ENCODE measurements at regions not wholly inside any gene's neighbourhood (a gene's known extent, or its start where the extent isn't known, plus 50 kb on each side); places are given as distances from the start of the nearest gene placed in this dataset.
A peak's percentile ranks its signal among the peaks of the same experiment; 100 is the strongest.

DNA sequence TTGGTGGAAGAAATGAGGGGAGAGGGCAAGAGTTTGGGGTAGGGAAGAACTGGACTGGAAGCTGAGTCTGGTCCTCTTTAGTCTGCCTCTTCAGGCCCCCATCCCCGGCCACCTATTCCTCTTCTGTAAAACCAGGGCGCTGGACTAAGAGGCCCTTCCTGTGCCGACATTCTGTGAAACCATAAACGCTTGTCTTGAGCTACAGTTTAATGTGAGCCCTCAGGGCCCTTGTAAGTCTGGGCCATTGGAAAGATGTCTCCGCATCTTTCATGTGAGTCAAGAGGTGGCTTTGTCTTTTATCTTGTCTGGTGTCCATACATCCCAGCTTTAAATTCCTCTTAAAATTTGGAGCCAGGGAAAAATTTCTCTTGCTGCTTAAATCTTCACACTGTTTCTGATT, 90.6 kb downstream of the PLCE1 start:
- no peak overlapping the region for H3K4me3 ChIP-seq (ENCODE audit: control insufficient read depth, low read depth, low read length)
- TF ChIP-seq, protein P1, sequence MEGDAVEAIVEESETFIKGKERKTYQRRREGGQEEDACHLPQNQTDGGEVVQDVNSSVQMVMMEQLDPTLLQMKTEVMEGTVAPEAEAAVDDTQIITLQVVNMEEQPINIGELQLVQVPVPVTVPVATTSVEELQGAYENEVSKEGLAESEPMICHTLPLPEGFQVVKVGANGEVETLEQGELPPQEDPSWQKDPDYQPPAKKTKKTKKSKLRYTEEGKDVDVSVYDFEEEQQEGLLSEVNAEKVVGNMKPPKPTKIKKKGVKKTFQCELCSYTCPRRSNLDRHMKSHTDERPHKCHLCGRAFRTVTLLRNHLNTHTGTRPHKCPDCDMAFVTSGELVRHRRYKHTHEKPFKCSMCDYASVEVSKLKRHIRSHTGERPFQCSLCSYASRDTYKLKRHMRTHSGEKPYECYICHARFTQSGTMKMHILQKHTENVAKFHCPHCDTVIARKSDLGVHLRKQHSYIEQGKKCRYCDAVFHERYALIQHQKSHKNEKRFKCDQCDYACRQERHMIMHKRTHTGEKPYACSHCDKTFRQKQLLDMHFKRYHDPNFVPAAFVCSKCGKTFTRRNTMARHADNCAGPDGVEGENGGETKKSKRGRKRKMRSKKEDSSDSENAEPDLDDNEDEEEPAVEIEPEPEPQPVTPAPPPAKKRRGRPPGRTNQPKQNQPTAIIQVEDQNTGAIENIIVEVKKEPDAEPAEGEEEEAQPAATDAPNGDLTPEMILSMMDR (conservative IDR thresholded peaks at IDR 0.05; ENCODE audit: control insufficient read depth, insufficient read depth, low read depth, low read length), result no peak
- no peak for DNase-seq (ENCODE audit: low read depth)

DNA sequence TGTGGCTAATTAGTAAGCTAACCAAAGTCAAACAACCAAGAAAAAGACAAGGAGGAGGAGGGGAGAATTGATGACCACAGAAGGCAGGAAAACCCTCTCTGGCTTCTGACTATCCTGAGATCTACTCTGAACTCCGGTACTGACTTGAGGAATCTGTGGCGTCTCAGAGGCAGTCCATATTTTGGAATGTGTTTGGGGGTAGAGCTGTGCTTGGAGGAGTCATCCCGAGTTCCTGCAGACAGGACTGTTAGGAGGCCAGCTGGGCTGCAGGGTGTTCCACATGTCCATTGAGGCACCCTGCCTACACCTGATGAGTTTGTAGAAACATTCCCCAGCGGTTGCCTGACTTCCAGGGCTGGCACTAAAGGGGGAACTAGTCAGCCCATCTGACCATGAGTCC, 91.6 kb downstream of the PLCE1 start:
- DNase-seq (ENCODE audit: low read depth), result no peak
- no peak overlapping the region for H3K4me3 ChIP-seq (ENCODE audit: control insufficient read depth, low read depth, low read length)
- TF ChIP-seq, protein P1 (conservative IDR thresholded peaks at IDR 0.05; ENCODE audit: control insufficient read depth, insufficient read depth, low read depth, low read length), result no peak

DNA sequence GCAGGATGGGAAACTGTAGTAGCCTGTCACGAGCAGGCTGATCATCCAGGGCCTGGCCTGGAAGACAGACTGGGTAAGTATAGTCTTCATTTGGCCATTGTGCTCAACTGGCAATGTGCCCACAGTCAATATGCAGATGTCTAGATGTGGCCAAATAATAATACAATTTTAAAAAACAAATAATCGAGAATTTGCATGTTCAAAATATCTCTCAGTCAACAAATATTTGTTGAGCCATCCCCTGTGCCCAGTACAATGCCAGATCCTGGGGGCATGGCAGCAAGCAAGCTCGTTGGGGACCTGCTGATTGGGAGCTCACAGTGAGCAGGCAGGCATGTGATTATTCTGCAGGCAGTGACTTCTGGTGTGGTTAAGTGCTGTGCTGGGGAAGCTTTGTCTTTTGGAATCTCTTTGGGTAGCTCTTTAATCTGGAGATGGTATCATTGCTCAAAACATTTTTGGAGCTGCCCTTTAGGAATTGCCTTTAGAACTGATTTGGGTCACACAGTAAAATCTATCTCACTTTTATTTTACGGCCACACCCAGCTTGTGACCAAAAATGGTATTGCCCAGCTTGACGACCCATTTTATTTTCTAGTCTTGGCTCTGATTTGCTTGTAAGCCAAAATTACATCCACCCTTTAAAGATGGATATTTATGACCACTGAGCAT, 92.2 kb downstream of the PLCE1 start:
- TF ChIP-seq, protein P1 (conservative IDR thresholded peaks at IDR 0.05; ENCODE audit: control insufficient read depth, insufficient read depth, low read depth, low read length), result no peak
- no peak overlapping the region for H3K4me3 ChIP-seq (ENCODE audit: control insufficient read depth, low read depth, low read length)
- no peak for DNase-seq (ENCODE audit: low read depth)

DNA sequence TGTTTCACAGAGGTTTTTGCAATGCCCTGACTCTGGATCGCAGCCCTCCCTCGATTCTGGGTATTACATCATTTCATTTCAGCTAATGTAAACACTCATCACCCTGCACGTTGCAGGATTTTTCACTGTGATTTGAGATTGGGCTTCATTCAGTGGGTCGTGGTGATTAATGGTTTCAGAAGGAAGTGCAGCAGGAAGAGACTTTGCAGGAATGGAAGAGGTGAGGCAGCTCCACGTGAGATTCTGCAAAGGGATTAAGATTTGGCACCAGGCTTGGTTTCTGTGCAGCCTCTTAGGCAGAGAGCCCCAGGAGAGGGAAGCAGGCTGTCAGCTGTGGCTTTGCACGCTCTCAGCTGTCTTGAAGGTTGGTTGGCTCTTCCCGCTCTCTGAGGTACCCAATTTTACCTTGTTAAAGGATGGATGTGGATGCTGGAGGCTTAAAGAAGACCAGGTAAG, 95.2 kb downstream of the PLCE1 start:
- H3K4me3 ChIP-seq (ENCODE audit: control insufficient read depth, low read depth, low read length), result no peak overlapping the region
- TF ChIP-seq, protein P1 (conservative IDR thresholded peaks at IDR 0.05; ENCODE audit: control insufficient read depth, insufficient read depth, low read depth, low read length), result no peak
- peak; percentile 49 for DNase-seq (ENCODE audit: low read depth)

DNA sequence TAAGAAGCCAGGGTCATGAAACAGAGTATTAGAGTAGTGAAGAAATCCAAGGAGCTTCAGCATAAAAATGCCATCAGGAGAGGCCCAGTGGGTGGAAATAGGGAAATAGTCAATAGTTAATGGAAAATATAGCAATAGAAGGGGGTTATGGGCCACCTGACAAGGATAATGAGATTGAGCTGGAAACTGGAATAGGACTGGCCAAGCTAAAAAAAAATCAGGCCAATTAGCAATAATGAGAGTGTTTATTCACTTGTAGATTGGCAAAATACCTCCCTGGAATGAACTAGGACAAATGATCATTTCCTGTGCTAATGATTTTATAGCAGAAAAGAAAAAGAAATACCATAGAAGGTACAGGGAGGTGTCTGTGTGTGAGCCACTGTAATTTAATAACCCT, 97.9 kb downstream of the PLCE1 start:
- TF ChIP-seq, protein P1 (conservative IDR thresholded peaks at IDR 0.05; ENCODE audit: control insufficient read depth, insufficient read depth, low read depth, low read length), result no peak
- no peak overlapping the region for H3K4me3 ChIP-seq (ENCODE audit: control insufficient read depth, low read depth, low read length)
- no peak for DNase-seq (ENCODE audit: low read depth)

DNA sequence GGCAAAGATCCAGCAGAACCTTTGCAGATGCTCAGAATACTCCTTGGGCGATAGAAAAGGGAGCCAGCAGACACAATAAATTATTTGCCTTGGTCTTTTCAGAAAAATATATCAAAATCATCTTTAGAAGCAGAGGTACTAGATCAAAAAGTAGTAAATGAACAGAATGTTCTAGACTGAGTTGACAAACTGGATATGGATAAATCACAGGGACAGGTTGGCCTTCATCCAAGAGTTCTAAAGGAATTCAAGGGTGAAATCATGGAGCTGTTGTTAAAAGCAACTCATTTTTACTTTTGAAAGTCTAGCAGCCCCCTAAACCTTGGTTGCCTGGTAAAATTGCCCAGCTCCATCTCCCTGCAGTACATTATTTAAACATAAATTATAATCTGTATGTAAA, 99.1 kb downstream of the PLCE1 start:
- DNase-seq (ENCODE audit: low read depth), result peak; percentile 82
- TF ChIP-seq, protein P1 (conservative IDR thresholded peaks at IDR 0.05; ENCODE audit: control insufficient read depth, insufficient read depth, low read depth, low read length), result no peak
- H3K4me3 ChIP-seq (ENCODE audit: control insufficient read depth, low read depth, low read length), result no peak overlapping the region
